Astrocyte (in vitro differentiated cells and primary cell): ENCODE measurements at regions not wholly inside any gene's neighbourhood (a gene's known extent, or its start where the extent isn't known, plus 50 kb on each side); places are given as distances from the start of the nearest gene placed in this dataset.

ENCODE experiments used
- DNase-seq: peaks from one replicate; pipeline ENCODE4 v3.0.0-alpha.2; 2010; ENCODE audit warnings: low read depth
- FAIRE-seq: peaks from 2 replicates; lab custom pipeline; 2011; peaks lifted over from hg19 to GRCh38; lab: Jason Lieb, UNC
- H2AFZ ChIP-seq: 2 replicates; pipeline ENCODE4 v1.6.0; 2012; ENCODE audit warnings: low read depth, low read length, inconsistent platforms
- H3K27ac ChIP-seq: 2 replicates; pipeline ENCODE4 v1.5.1; 2011; ENCODE audit warnings: low read depth, low read length, inconsistent platforms
- H3K27me3 ChIP-seq: 2 replicates; pipeline ENCODE4 v1.6.0; 2011; ENCODE audit warnings: low read length, inconsistent platforms; ENCODE audit not compliant: insufficient read depth
- H3K36me3 ChIP-seq: 2 replicates; pipeline ENCODE4 v1.5.1; 2011; ENCODE audit warnings: low read length, inconsistent platforms; ENCODE audit not compliant: insufficient read depth
- H3K4me1 ChIP-seq: 2 replicates; pipeline ENCODE4 v1.5.1; 2011; ENCODE audit warnings: low read length, inconsistent platforms; ENCODE audit not compliant: insufficient read depth
- H3K4me2 ChIP-seq: 2 replicates; pipeline ENCODE4 v1.6.0; 2012; ENCODE audit warnings: low read length, inconsistent platforms
- H3K4me3 ChIP-seq: 2 replicates; pipeline ENCODE4 v1.5.1; 2011; ENCODE audit warnings: low read depth, mild to moderate bottlenecking, low read length, inconsistent platforms; ENCODE audit not compliant: insufficient read depth
- H3K79me2 ChIP-seq: 2 replicates; pipeline ENCODE4 v1.6.0; 2012; ENCODE audit warnings: mild to moderate bottlenecking, low read length, inconsistent platforms; ENCODE audit not compliant: insufficient read depth
- H3K9ac ChIP-seq: 2 replicates; pipeline ENCODE4 v1.6.0; 2012; ENCODE audit warnings: mild to moderate bottlenecking, low read length, inconsistent platforms
- H3K9me3 ChIP-seq: 2 replicates; pipeline ENCODE4 v1.5.1; 2012; ENCODE audit warnings: low read depth, mild to moderate bottlenecking, low read length, inconsistent platforms; ENCODE audit not compliant: insufficient read depth
- H4K20me1 ChIP-seq: 2 replicates; pipeline ENCODE4 v1.6.0; 2012; ENCODE audit warnings: low read length, inconsistent platforms; ENCODE audit not compliant: insufficient read depth
- H3K27ac Mint-ChIP-seq: one replicate; pipeline ENCODE4 v1.8.0; 2021; ENCODE audit warnings: mild to moderate bottlenecking, mixed read lengths; ENCODE audit not compliant: unreplicated experiment
- H3K27me3 Mint-ChIP-seq: one replicate; pipeline ENCODE4 v1.8.0; 2021; ENCODE audit warnings: low read depth, mixed read lengths; ENCODE audit not compliant: unreplicated experiment
- H3K36me3 Mint-ChIP-seq: one replicate; pipeline ENCODE4 v1.8.0; 2021; ENCODE audit warnings: low read depth, mixed read lengths; ENCODE audit not compliant: unreplicated experiment
- H3K4me1 Mint-ChIP-seq: one replicate; pipeline ENCODE4 v1.8.0; 2021; ENCODE audit warnings: low read depth, mixed read lengths; ENCODE audit not compliant: unreplicated experiment
- H3K4me3 Mint-ChIP-seq: one replicate; pipeline ENCODE4 v1.8.0; 2021; ENCODE audit warnings: mild to moderate bottlenecking, moderate library complexity, mixed read lengths; ENCODE audit not compliant: unreplicated experiment
- H3K9me3 Mint-ChIP-seq: one replicate; pipeline ENCODE4 v1.8.0; 2021; ENCODE audit warnings: mild to moderate bottlenecking, mixed read lengths; ENCODE audit not compliant: unreplicated experiment
- EZH2 ChIP-seq: IDR thresholded peaks from 2 replicates; pipeline ENCODE4 v1.6.1; 2012; ENCODE audit warnings: mild to moderate bottlenecking, low read length, inconsistent platforms; ENCODE audit not compliant: insufficient read depth
- TF ChIP-seq, protein P1 (sequence below): IDR thresholded peaks from 2 replicates; pipeline ENCODE4 v1.5.1; 2011; ENCODE audit warnings: low read depth, mild to moderate bottlenecking, inconsistent platforms, low read length, moderate library complexity; ENCODE audit not compliant: insufficient read depth

DNA sequence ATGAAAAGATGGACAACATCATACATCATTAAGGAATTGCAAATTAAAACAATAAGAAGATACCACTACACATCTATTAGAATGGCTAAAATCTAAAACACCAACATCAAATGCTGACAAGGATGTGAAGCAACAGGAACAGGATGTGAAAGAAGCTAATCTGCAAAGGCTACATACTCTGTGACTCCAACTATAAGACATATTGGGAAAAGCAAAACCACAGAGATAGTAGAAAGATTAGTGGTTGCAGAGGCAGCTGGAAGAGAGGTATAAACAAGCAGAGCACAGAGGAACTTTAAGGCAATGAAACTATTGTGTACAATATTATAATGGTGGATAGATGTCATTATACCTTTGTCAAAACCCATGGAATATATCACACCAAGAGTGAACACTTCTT is 393.7 kb upstream of the RAB6C start:
- no peaks in the 10 kb centered on the region for H3K79me2 ChIP-seq
- no peak for DNase-seq
- peaks cover 2% of the 10 kb centered on the region for H3K27me3 Mint-ChIP-seq
- H3K27me3 ChIP-seq = no peaks in the 10 kb centered on the region
- H3K4me3 ChIP-seq = no peak overlapping the region
- no peaks in the 10 kb centered on the region for H3K4me1 Mint-ChIP-seq
- no peaks in the 10 kb centered on the region for H3K36me3 Mint-ChIP-seq
- H2AFZ ChIP-seq = no peak overlapping the region
- H4K20me1 ChIP-seq = no peaks in the 10 kb centered on the region
- TF ChIP-seq, protein P1, sequence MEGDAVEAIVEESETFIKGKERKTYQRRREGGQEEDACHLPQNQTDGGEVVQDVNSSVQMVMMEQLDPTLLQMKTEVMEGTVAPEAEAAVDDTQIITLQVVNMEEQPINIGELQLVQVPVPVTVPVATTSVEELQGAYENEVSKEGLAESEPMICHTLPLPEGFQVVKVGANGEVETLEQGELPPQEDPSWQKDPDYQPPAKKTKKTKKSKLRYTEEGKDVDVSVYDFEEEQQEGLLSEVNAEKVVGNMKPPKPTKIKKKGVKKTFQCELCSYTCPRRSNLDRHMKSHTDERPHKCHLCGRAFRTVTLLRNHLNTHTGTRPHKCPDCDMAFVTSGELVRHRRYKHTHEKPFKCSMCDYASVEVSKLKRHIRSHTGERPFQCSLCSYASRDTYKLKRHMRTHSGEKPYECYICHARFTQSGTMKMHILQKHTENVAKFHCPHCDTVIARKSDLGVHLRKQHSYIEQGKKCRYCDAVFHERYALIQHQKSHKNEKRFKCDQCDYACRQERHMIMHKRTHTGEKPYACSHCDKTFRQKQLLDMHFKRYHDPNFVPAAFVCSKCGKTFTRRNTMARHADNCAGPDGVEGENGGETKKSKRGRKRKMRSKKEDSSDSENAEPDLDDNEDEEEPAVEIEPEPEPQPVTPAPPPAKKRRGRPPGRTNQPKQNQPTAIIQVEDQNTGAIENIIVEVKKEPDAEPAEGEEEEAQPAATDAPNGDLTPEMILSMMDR = no peak
- TF ChIP-seq EZH2 = no peak
- H3K9me3 Mint-ChIP-seq = peaks cover 2% of the 10 kb centered on the region
- H3K4me2 ChIP-seq = no peak overlapping the region
- FAIRE-seq = no peak
- H3K27ac Mint-ChIP-seq = no peak overlapping the region
- no peaks in the 10 kb centered on the region for H3K36me3 ChIP-seq
- no peak overlapping the region for H3K9ac ChIP-seq
- H3K9me3 ChIP-seq = peaks cover 3% of the 10 kb centered on the region
- H3K4me1 ChIP-seq = no peaks in the 10 kb centered on the region
- H3K4me3 Mint-ChIP-seq = no peak overlapping the region
- no peak overlapping the region for H3K27ac ChIP-seq

DNA sequence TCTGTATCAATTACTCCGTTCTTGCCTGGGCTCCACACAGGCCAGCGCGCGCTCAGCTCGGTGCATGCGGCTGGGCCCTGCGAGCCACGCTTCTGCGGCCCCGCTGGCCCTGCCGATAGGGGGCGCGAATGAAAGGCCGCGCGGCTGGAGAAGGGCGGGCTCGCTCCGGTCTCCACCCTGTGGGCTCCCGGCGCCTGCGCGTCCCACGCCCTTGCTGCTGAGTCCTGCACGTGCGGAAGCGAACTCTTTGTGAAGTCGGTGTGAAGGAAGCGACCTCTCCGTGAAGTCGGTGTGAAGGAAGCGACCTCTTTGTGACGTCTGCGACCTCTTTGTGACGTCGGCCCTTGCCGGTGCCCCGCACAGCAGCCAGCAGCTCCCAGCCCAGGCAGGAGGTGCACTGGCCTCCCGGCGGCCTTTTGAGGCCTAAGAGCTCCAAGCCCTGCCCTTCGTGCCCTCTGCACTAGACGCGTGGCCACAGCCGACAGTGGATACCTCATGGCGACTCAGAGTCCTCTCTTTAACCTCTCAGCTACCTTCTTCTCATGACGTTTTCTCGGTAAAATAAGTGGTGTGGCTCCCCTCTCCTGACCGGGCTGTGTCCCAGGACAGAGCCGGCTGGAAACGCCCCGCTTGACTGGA is 391.9 kb upstream of the RAB6C start:
- Histone ChIP-seq H4K20me1 (no peaks in the 10 kb centered on the region), H3K36me3 (no peaks in the 10 kb centered on the region), H3K27ac (no peak overlapping the region), H2AFZ (no peak overlapping the region), H3K9ac (no peak overlapping the region), H3K9me3 (peaks cover 3% of the 10 kb centered on the region), H3K27me3 (no peaks in the 10 kb centered on the region), H3K79me2 (no peaks in the 10 kb centered on the region), H3K4me1 (no peaks in the 10 kb centered on the region), H3K4me2 (no peak overlapping the region), H3K4me3 (no peak overlapping the region)
- no peaks in the 10 kb centered on the region for H3K4me1 Mint-ChIP-seq
- DNase-seq (no peak), FAIRE-seq (no peak)
- H3K4me3 Mint-ChIP-seq = no peak overlapping the region
- peaks cover 2% of the 10 kb centered on the region for H3K27me3 Mint-ChIP-seq
- H3K36me3 Mint-ChIP-seq = no peaks in the 10 kb centered on the region
- H3K9me3 Mint-ChIP-seq = no peaks in the 10 kb centered on the region
- no peak overlapping the region for H3K27ac Mint-ChIP-seq
- TF ChIP-seq, protein P1 = no peak
- TF ChIP-seq EZH2 = no peak

DNA sequence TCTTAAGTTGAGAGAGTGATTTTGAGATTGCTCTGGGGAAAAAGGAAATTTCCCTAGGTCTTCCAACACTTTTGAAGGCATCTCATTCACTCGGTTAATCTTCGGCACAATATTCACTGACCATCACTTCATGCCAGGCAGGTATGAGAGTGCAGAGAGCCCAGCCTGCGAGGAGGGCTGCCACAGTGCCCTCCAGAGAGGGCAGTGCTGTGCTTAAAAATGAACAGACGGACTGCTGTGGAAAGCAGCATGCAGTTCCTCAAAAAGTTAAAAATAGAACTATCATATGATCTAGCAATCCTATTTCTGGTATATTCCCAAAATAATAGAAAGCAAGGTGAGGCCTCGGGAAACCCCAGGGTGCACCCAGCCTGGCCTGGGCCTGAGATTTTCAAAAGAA is 374.9 kb upstream of the RAB6C start:
- peaks cover 3% of the 10 kb centered on the region for H3K36me3 Mint-ChIP-seq
- H3K27me3 ChIP-seq = no peaks in the 10 kb centered on the region
- no peak overlapping the region for H3K4me3 ChIP-seq
- peaks cover 3% of the 10 kb centered on the region for H3K9me3 Mint-ChIP-seq
- no peak overlapping the region for H3K9ac ChIP-seq
- H2AFZ ChIP-seq = no peak overlapping the region
- no peak for TF ChIP-seq EZH2
- TF ChIP-seq, protein P1 = no peak
- H3K4me3 Mint-ChIP-seq = no peak overlapping the region
- peaks cover 4% of the 10 kb centered on the region for H3K9me3 ChIP-seq
- H3K4me1 ChIP-seq = no peaks in the 10 kb centered on the region
- FAIRE-seq (no peak), DNase-seq (no peak)
- H3K79me2 ChIP-seq = no peaks in the 10 kb centered on the region
- no peak overlapping the region for H3K27ac Mint-ChIP-seq
- no peaks in the 10 kb centered on the region for H3K36me3 ChIP-seq
- no peaks in the 10 kb centered on the region for H4K20me1 ChIP-seq
- peaks cover 24% of the 10 kb centered on the region for H3K27me3 Mint-ChIP-seq
- H3K4me2 ChIP-seq = no peak overlapping the region
- H3K27ac ChIP-seq = no peak overlapping the region
- no peaks in the 10 kb centered on the region for H3K4me1 Mint-ChIP-seq
